ENCODE measurements at regions not wholly inside any gene's neighbourhood (a gene's known extent, or its start where the extent isn't known, plus 50 kb on each side); places are given as distances from the start of the nearest gene placed in this dataset.

GRCh38 chr12:91343010-91343409 lies 160.4 kb upstream of the DCN start:
- TF ChIP-seq CTCF (IDR thresholded peaks at IDR 0.05; ENCODE audit: low read length) (no peak), EZH2 (optimal IDR thresholded peaks at IDR 0.05; ENCODE audit: low read depth, low read length) (no peak)
